Endothelial cell of umbilical vein (primary cell): ENCODE measurements at regions not wholly inside any gene's neighbourhood (a gene's known extent, or its start where the extent isn't known, plus 50 kb on each side); places are given as distances from the start of the nearest gene placed in this dataset.

Source experiments
- CTCF ChIP-seq, 2 donors: IDR thresholded peaks; 1 replicate in 1 of 2; 2 replicates in 1 of 2; pipeline ENCODE4 v1.5.1; 2011; ENCODE audit warnings: low read length in 2 of 2, mild to moderate bottlenecking in 2 of 2, moderate library complexity in 2 of 2, control low read depth in 1 of 2, inconsistent platforms in 1 of 2, low read depth in 1 of 2; ENCODE audit not compliant: insufficient read depth in 1 of 2; ENCODE audit errors: extremely low read depth in 1 of 2
- FOS ChIP-seq: IDR thresholded peaks from 2 replicates; pipeline ENCODE4 v1.6.1; 2011; ENCODE audit warnings: mild to moderate bottlenecking, low read length, moderate library complexity, borderline replicate concordance; ENCODE audit not compliant: insufficient read depth
- GATA2 ChIP-seq: IDR thresholded peaks from 2 replicates; pipeline ENCODE4 v1.7.0; 2011; ENCODE audit warnings: low read depth, mild to moderate bottlenecking, moderate library complexity, mixed read lengths, low read length; ENCODE audit not compliant: insufficient read length, insufficient read depth
- JUN ChIP-seq: IDR thresholded peaks from 2 replicates; pipeline ENCODE4 v1.6.1; 2011; ENCODE audit warnings: borderline replicate concordance, low read depth; ENCODE audit not compliant: insufficient read length, insufficient read depth
- MAX ChIP-seq: IDR thresholded peaks from 2 replicates; pipeline ENCODE4 v1.6.1; 2011; ENCODE audit not compliant: insufficient read depth, insufficient read length
- POLR2A ChIP-seq: IDR thresholded peaks from 2 replicates; pipeline ENCODE4 v1.6.1; 2012; ENCODE audit warnings: low read depth, mild to moderate bottlenecking, control low read depth, low read length
- POLR2AphosphoS5 ChIP-seq: IDR thresholded peaks from 2 replicates; pipeline ENCODE4 v1.6.1; 2012; ENCODE audit warnings: low read depth, mild to moderate bottlenecking, control low read depth, low read length, moderate library complexity; ENCODE audit not compliant: insufficient read depth

- TF ChIP-seq POLR2A (no peak), CTCF (IDR thresholded peaks at IDR 0.05; ENCODE audit: extremely low read depth in 1 of 2, insufficient read depth in 1 of 2, low read depth in 1 of 2, low read length in 2 of 2) (no peak), POLR2AphosphoS5 (no peak), JUN (no peak), FOS (no peak), MAX (no peak), GATA2 (no peak)
Observed at GRCh38 chr16:73140929-73141328, 93.0 kb upstream of the ZFHX3 start.
